SK-N-DZ (cell line): ENCODE measurements at regions not wholly inside any gene's neighbourhood (a gene's known extent, or its start where the extent isn't known, plus 50 kb on each side); places are given as distances from the start of the nearest gene placed in this dataset.
"Not testable (repeated sequence)": the region's sequence is repeated elsewhere in the genome, so short reads cannot be mapped to it uniquely, and the experiment has no call there.

Source experiments
- DNase-seq: peaks from one replicate; pipeline ENCODE4 v3.0.0-alpha.2; 2015; ENCODE audit warnings: low spot score

DNA sequence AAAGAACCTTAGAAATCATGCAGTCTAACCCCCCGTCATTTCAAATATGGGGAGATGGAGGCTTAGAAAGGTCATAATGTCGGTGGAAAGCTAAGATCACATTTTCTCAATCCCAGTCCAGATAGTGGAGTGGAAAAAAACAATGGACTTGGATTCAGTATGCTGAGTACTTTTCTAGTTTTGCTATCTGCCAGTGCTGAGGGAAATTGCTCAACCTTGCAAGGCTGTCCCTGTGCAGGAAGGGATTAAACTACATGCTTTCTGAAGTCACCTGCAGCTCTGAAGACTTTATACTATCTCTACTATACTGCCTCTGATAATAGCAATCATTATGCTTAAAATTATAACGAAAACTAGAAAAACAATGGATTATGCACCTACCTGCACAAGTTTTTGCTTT, 272.8 kb downstream of the LRIG3 start:
- DNase-seq, result no peak

DNA sequence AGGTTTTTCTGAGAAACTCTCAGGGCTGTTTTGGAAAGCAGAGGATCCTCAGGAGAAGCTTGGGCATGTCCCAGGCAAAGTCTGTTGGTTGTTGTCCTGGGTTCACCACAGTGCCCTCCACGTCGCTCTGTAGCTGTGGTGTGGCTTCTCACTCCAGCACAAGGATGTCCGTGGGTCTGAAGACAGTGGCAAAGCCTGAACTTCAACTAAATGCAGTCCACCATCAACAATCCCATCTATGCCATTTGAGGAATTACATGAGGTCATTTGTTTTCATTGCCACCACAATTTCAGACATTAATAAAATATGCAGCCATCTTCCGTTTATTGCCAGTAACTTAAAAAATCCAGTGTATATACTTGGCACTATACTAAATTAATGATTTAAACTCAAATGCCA, 272.1 kb downstream of the LRIG3 start:
- no peak for DNase-seq

DNA sequence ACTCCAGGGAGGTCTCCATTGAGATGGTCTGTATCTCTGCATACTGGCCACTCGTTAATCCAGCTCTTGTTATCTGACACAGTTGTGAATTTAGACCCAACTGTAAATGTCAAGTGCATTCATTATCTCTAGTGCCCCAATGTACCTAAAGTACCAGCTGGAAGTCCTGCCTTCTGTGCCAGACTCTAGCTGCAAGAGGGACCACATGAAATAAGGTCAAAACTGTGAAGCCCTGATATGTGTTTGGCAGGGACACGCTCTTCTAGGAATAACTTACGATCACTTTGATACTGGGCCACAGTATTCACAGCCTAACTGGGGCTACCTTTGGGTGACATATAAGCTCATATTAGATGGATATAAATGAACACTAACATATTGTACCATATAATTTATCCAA, 268.5 kb downstream of the LRIG3 start:
- DNase-seq, result no peak

DNA sequence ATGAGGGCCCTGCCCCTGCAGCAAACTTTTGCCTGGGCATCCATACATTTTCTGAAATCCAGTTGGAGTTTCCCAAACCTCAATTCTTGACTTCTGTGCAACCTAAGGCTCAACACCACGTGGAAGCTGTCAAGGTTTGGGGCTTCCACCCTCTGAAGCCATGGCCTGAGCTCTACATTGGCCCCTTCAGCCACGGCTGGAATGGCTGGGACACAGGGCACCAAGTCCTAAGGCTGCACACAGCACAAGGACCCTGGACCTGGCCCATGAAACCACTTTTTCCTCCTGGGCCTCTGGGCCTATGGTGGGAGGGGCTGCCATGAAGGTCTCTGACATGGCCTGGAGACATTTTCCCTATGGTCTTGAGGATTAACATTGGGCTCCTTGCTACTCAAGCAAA, 266.3 kb downstream of the LRIG3 start:
- no peak for DNase-seq

DNA sequence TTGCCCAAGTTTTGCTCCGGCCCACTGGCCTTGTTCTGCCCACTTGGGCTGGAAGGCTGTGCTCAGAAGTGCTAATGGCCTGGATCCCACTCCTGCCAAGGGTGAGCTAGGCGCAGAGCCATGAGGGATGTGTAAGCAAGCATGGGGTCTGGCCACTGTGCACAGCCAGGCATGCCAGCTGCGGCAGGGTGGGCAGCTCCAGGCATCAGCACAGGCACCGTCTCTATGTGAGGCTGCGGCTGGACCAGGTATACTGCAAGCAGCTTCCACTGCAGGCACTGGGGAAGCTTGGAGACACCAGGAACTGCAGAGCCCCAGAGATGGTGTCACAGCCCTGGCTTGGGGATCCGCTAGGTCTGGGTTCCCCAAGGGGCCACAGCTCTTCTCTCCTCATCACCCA, 264.9 kb downstream of the LRIG3 start:
- no peak for DNase-seq

DNA sequence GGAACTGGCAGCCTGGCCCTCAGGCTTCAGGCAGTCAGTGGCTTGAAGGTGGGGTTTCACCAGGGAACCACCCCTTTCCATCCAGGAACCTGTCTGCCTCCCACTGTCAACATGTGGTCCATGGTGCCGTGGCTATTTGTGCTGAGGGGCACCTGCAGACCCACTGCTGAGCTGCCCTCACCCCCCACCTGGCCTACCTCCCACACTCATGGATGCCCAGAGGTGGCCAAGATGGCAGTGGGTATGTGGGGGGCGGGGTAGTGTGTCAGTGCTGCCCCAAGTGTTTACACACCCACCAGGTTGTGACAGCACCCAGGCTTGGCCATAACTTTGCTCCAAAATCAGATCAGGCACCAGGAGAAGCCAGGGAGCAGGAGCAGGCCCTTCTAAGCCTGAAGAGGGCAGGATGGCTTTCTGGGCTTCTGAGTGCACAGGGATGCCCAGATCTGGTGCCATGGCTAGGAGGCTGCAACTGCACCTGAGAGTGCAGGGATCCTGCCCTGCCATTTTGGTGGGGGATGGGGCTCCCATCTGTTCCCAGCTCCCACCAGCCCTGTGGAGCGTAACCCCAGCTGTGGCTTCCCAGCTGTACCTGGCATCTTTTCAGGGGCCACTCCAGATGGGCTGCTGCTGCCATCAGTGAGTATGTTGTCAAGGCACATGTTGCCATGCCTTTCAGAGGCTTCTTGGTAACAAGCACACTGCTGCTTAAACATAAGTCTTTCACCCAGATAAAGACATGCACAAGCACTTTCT, 263.9 kb downstream of the LRIG3 start:
- no peak for DNase-seq

DNA sequence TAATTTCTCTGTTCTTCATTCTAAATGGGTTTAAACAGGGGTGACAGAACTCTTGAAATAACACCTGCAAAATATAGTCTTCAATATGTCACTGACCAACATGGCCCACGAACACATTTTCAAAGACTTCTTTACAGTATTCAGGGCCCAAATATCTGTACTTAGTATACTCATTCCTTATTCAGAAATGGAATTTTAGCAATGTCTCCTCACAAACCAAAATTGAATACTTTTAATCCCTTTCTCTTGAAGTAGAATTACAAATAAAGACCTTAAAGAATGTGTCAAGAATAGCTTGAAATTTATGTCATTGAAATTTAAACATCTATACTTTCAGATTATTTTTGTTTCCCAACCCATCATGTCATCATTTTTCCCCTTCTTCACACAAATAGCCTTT, 263.1 kb downstream of the LRIG3 start:
- DNase-seq, result no peak

DNA sequence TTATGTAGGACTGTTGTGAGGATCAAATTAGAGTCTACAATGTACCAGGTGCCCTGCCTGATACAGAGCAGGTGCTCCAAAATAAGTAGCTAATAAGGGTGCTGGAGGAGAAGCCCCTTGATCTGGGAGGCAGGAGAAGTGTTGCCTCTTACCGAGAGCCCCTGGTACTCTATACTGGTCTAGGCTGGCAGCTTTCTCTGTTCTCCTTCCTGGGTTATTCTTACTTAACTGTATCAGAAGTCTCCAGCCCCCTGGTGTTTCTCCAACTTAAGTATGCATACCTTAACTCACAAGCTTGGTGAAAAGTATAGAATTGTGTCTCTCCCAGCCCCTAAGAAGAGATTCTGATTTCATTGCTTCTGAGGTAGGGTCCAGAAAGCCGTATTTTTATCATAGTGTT, 254.9 kb downstream of the LRIG3 start:
- DNase-seq, result no peak

DNA sequence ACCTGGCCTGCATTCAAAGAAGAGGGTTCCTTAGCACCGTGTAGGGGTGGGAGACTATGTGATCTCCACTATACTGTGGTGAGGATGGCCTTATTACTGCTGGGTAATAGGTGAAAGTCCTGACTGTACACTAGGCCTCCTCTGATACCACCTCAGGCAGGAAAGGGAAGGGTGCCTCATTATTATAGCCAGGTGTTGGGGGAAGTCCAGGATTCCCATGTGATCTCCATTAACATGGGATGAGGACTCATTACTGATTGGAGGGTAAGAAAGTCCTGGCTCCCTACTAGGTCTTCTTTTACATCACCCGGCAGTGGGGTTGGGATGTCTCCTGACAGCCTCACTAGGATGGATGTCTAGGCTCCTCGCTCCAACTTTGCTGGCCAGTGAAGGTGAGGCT, 252.1 kb downstream of the LRIG3 start:
- no peak for DNase-seq

DNA sequence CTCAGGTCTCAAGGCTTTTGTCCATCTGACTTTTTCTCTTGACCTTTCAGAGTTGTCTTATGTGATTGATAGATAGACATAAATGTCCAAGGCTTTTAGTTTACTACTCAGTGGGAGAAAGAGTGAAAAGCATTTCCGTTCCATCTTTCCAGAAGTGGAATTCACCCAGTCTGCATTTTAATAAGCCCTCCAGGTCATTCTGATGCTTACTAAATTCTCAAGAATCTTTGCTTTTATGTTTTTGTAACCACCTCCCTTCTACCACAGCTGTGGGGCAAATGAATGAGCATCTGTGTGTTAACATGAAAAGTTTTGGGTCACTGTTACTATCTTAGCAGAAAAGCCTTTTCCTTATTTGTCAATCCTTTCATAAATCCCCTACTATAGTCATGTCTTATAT, 251.4 kb downstream of the LRIG3 start:
- no peak for DNase-seq

DNA sequence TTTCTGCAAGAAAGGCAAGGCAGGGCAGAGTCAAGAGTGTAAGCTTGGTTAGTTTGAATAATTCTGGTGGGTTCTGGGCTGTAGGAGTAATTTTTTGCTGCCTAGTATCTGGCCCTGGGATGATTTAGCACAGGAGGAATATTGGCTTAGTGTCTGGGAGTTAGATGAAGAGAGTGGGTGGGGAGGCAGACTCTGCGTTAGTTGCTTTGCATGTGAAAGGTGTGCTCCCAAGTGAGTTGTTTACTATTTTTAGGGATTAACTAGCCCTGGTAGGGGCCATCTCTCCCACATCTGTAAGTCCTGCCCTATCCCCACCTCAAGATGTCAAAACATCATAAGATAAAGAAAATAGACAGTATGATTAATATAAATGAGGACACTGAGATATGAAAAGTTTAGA, 249.7 kb downstream of the LRIG3 start:
- no peak for DNase-seq

DNA sequence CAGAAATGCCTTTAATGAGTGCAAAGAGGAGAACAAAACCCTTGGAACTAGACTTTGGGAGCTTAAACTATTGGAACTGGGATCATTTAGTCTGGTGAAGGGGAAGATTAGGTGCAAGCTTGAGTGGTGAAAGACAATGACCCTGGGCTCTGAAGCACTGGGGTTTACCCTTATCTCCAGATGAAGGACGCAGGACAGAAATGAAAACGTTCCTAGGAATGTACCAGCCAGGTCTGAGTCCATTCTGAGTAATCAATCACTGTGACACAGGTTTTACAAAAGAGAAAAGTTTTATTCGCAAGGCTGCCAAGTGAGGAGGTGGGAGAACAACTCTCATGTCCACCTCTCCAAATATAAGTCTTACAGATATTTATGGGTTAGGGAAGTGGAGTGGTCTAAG, 249.1 kb downstream of the LRIG3 start:
- no peak for DNase-seq

DNA sequence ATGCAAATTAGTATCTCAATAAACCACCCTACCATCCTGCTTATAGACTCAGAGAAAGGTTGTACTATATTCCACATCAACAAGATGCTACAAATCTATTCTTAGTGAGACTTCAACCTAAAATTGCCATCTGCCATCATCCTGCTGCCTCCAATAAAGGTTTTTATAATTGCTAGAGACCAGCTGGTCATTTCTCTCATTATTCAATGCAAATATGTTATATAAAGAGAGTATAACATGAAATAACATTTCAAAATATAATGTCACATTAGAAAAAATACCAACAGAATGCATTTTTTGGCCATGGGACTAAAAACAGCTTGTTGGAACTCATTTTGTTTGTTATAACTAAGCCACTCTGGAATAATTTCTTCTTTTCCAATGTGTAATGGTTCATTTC, 247.3 kb downstream of the LRIG3 start:
- no peak for DNase-seq

DNA sequence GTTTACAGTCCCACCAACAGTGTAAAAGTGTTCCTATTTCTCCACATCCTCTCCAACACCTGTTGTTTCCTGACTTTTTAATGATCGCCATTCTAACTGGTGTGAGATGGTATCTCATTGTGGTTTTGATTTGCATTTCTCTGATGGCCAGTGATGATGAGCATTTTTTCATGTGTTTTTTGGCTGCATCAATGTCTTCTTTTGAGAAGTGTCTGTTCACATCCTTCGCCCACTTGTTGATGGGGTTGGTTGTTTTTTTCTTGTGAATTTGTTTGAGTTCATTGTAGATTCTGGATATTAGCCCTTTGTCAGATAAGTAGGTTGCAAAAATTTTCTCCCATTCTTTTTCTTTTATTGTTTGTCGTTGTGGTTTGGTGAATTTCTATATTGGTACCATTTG, 242.5 kb downstream of the LRIG3 start:
- not testable (repeated sequence) for DNase-seq

DNA sequence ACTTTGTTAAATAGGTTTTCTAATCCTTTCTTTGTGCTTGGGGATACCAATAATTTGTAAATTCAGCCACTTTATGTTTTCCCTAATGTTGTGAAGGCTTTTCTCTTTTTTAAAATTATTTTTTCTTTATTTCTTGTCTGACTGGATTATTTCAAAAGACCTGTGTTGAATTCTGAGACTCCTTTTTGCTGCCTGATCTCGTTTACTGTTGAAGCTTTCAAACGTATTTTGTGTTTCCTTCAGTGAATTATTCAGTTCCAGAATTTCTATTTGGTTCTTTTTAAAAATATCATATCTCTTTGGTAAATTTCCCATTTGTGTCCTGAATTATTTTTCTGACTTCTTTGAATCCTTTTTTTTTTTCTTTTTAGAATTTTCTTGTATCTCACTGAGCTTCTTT, 241.6 kb downstream of the LRIG3 start:
- DNase-seq, result no peak

DNA sequence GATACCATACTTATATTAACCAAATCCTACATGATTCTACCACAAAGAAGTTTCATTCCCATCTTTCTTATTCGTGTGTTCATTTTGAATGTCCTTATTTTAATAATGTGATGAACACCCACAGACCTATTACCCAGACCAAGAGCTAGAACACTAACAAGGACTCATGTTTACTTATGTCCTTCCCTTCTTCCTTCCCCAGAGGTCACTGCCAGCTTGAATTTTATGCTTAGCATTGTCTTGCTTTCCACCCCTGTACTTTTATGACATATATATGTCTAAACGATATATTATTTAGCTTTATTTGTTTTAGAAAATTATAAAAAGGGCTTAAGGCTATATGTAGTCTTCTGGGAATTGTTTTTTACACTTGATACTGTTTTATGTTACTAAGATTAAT, 238.6 kb downstream of the LRIG3 start:
- DNase-seq, result no peak

DNA sequence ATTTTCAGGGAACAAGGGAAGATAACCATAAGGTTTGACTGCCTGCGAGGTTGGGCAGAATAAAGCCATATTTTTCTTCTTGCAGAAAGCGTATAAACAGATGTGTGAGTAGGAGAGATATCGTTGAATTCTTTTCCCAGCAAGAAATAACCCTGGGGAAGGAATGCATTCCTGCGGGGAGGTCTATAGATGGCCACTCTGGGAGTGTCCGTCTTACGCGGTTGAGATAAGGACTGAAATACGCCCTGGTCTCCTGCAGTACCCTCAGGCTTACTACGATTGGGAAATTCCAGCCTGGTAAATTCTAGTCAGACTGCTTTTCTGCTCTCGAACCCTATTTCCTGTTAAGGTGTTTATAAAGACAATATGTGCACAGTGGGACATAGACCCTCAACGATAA, 225.0 kb downstream of the LRIG3 start:
- no peak for DNase-seq

DNA sequence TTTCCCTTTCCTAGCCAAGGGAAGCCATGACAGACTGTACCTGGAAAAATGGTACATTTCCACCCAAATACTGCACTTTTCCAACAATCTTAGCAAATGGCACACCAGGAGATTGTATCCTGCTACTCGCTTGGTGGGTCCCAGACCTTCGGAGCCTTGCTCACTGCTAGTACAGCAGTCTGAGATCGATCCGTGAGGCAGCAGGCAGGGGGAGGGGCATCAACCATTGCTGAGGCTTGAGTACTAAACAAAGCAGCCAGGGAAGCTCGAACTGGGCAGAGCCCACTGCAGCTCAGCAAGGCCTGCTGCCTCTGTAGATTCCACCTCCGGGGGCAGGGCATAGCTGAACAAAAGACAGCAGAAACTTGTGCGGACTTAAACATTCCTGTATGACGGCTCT, 218.8 kb downstream of the LRIG3 start:
- peak; percentile 10 for DNase-seq

DNA sequence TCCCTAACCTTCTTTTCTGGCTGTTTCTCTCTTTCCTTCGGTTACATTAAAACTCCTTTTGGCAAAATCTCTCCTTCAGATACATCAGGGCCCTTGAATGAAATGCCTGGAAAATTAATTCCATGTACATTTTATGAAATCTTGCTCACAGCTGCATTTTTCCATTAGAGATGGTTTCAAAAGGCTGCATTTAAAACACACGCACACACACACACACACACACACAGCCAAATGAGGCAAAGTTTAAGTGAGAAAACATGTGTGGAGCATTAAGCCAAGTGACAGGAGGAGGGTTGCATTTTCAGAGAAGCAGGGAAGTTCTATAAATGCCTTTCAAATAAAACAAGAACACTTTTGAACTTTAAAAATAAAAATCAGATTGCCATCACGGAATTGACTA, 216.4 kb downstream of the LRIG3 start:
- no peak for DNase-seq

DNA sequence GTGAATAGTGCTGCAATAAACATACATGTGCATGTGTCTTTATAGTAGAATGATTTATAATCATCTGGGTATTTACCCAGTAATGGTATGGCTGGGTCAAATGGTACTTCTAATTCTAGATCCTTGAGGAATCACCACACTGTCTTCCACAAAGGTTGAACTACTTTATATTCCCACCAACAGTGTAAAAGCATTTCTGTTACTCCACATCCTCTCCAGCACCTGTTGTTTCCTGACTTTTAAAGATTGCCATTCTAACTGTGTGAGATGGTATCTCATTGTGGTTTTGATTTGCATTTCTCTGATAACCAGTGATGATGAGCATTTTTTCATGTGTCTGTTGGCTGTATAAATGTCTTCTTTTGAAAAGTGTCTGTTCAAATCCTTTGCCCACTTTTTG, 215.5 kb downstream of the LRIG3 start:
- not testable (repeated sequence) for DNase-seq

DNA sequence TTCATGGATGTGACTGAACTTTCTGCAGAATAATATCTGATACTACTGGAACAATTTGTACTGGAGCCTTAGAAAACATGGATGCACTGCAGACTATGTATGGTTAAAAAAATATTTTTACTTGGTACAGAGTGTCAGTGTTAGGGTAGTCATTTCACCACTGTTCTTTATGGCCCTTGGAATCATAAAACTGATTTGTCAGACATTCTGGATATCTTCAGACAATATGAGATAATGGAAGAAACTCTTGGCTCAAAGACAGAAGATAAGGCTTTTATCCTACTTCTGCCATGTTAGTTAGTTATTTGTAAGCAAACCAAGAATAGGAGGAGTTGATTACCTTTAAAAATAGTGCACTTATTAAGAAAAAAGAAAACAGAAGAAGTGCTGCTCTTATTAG, 209.4 kb downstream of the LRIG3 start:
- DNase-seq, result no peak

DNA sequence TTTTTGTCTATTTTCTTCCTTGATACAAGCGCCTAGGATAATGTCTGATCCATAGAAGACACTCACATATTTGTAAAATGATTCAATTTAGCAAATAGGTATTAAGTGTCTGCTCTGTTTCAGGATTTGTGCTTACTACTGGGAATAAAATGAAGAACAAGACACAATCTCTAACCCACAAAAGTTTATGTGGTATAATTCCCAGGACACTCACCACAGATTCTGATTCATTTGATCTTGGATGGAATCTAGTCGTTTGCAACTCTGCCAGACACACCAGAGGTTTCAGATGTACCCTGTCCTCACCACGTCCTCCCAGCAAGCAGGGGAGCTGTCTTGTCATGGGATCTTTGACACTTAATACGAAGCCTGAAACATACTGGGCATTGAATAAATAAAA, 208.3 kb downstream of the LRIG3 start:
- no peak for DNase-seq

DNA sequence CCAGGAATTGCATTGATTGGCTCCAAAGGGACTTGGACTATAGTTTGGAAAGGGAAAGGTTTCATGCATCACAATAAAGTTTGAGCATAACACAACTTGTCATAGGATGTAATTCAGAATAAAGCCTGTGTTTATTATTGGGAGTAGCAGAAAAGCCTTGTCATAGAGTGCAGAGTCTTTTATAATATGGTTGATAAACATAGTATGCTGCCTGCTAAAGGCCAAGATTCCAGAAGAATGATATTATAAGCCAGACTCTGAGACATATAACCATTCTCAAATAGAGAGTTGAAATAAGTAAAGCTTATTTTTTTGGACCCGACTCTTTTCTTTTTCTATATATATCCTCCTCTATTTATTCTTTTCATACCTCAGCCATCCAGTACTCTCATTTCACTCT, 207.3 kb downstream of the LRIG3 start:
- DNase-seq, result no peak

DNA sequence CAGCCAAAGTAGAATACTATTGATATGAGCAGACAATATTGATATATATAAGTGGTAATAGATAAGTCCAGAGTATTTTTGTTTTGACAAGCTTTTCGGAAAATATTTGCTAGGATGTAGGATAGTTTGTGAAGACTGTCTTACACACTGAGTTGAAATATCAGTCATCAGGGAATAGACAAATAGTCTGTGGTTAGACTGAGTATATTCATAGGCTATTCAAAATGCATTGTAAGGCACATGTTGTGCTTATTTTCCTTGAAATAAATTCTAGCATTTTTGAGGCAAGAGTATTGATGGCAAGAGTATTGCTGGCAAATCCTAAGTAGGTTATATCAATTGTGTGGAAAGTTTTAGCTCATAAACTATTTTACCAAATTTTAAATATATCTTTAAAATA, 201.1 kb downstream of the LRIG3 start:
- no peak for DNase-seq
